ENCODE measurements at regions not wholly inside any gene's neighbourhood (a gene's known extent, or its start where the extent isn't known, plus 50 kb on each side); places are given as distances from the start of the nearest gene placed in this dataset.

GRCh38 chr5:173793648-173794548 lies 94.3 kb upstream of the CPEB4 start (continued):
- TF ChIP-seq, protein P1, sequence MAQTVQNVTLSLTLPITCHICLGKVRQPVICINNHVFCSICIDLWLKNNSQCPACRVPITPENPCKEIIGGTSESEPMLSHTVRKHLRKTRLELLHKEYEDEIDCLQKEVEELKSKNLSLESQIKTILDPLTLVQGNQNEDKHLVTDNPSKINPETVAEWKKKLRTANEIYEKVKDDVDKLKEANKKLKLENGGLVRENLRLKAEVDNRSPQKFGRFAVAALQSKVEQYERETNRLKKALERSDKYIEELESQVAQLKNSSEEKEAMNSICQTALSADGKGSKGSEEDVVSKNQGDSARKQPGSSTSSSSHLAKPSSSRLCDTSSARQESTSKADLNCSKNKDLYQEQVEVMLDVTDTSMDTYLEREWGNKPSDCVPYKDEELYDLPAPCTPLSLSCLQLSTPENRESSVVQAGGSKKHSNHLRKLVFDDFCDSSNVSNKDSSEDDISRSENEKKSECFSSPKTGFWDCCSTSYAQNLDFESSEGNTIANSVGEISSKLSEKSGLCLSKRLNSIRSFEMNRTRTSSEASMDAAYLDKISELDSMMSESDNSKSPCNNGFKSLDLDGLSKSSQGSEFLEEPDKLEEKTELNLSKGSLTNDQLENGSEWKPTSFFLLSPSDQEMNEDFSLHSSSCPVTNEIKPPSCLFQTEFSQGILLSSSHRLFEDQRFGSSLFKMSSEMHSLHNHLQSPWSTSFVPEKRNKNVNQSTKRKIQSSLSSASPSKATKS (CRISPR knock-in tag; IDR thresholded peaks at IDR 0.05), result no peak
- peak; percentile 67 for TF ChIP-seq HIC2 (CRISPR knock-in tag; IDR thresholded peaks at IDR 0.05; ENCODE audit: low read depth)
- no peak for TF ChIP-seq E2F1 (CRISPR knock-in tag; IDR thresholded peaks at IDR 0.05)

GRCh38 chr5:173794901-173795416 lies 93.2 kb upstream of the CPEB4 start:
- peak; percentile 67 for FAIRE-seq
- 0 out of 2 replicates have a peak overlapping the region, but pooled peaks have one; percentile 27 for H3K9ac ChIP-seq (ENCODE audit: insufficient read depth, low read depth, low read length)
- H3K9me3 ChIP-seq (ENCODE audit: low read length), result no peaks in the 10 kb centered on the region
- H3K4me3 ChIP-seq (replicated peaks in 1 of 3; ENCODE audit: insufficient read depth in 1 of 3, low read depth in 2 of 3, low read length in 3 of 3), result peak overlapping the region; percentile 9 to 62 (median 22); a peak in 4 of 6 replicates
- in situ Hi-C loops (cut with HindIII; ENCODE audit: extremely low pct_ligation_motif_present, low pct_unique_long_range_greater_than_20kb), result no loop called here
- peak overlapping the region; percentile 77 for H2AFZ ChIP-seq (ENCODE audit: low read length)
- 9% methylated on average over 3 of the region's 10 CpGs for WGBS (ENCODE audit: low lambda C conversion rate)
- no TSS peak for BruUV-seq (replicated peaks)
- H3K4me2 ChIP-seq (ENCODE audit: low read depth, low read length), result peak overlapping the region; percentile 82
- POLR2A ChIA-PET, result interaction anchor here (1.5 kb wide), 1 partner anchor 29 kb away, joined by 4 read pairs; no protein-coding TSS in a partner anchor
- H3K4me1 ChIP-seq (ENCODE audit: insufficient read depth, low read length), result peaks cover 76% of the 10 kb centered on the region
- H3K36me3 ChIP-seq (replicated peaks in 1 of 2; ENCODE audit: control insufficient read depth in 1 of 2, insufficient read depth in 2 of 2, low read length in 2 of 2), result no peaks in the 10 kb centered on the region
- intact Hi-C loops (cut with micrococcal nuclease; ENCODE audit: unreplicated experiment), result no loop called here
- peak overlapping the region; percentile 24 for H3K27ac ChIP-seq (ENCODE audit: extremely low read length, insufficient read depth, low read length)
- DNase-seq (ENCODE audit: low spot score), result peak; percentile 62
- no peaks in the 10 kb centered on the region for H4K20me1 ChIP-seq (ENCODE audit: insufficient read depth, low read length)
- CTCF ChIA-PET (ENCODE audit: low intra/inter-chr PET ratio, low total read pairs), result no interaction called here
- H3K79me2 ChIP-seq (ENCODE audit: insufficient read depth, low read length), result no peaks in the 10 kb centered on the region
- peak; percentile 80 for ATAC-seq
- H3K27me3 ChIP-seq (ENCODE audit: control insufficient read depth in 1 of 2, insufficient read depth in 2 of 2, low read length in 2 of 2), result no peaks in the 10 kb centered on the region
- TF ChIP-seq FOXA3 (CRISPR knock-in tag; IDR thresholded peaks at IDR 0.05) (peak; percentile 60), ZSCAN31 (CRISPR knock-in tag; IDR thresholded peaks at IDR 0.05; ENCODE audit: low read depth) (0 out of 2 replicates have a peak, but pooled peaks have one; percentile 40), HMG20A (CRISPR knock-in tag; IDR thresholded peaks at IDR 0.05; ENCODE audit: borderline replicate concordance) (0 out of 2 replicates have a peak, but pooled peaks have one; percentile 54), ZNF572 (CRISPR knock-in tag; IDR thresholded peaks at IDR 0.05) (no peak), IRF9 (CRISPR knock-in tag; IDR thresholded peaks at IDR 0.05; ENCODE audit: borderline replicate concordance) (no peak)
- TF ChIP-seq, protein P2, sequence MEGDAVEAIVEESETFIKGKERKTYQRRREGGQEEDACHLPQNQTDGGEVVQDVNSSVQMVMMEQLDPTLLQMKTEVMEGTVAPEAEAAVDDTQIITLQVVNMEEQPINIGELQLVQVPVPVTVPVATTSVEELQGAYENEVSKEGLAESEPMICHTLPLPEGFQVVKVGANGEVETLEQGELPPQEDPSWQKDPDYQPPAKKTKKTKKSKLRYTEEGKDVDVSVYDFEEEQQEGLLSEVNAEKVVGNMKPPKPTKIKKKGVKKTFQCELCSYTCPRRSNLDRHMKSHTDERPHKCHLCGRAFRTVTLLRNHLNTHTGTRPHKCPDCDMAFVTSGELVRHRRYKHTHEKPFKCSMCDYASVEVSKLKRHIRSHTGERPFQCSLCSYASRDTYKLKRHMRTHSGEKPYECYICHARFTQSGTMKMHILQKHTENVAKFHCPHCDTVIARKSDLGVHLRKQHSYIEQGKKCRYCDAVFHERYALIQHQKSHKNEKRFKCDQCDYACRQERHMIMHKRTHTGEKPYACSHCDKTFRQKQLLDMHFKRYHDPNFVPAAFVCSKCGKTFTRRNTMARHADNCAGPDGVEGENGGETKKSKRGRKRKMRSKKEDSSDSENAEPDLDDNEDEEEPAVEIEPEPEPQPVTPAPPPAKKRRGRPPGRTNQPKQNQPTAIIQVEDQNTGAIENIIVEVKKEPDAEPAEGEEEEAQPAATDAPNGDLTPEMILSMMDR (CRISPR knock-in tag; IDR thresholded peaks at IDR 0.05), result no peak
- TF ChIP-seq, protein P3, sequence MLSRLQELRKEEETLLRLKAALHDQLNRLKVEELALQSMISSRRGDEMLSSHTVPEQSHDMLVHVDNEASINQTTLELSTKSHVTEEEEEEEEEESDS (CRISPR knock-in tag; IDR thresholded peaks at IDR 0.05; ENCODE audit: borderline replicate concordance), result no peak

All from HepG2 (cell line).